ENCODE measurements at regions not wholly inside any gene's neighbourhood (a gene's known extent, or its start where the extent isn't known, plus 50 kb on each side); places are given as distances from the start of the nearest gene placed in this dataset.
"Not testable (repeated sequence)": the region's sequence is repeated elsewhere in the genome, so short reads cannot be mapped to it uniquely, and the experiment has no call there.

GRCh38 chr3:102732581-102732980, 297.8 kb downstream of the ZPLD1 start:
- H3K27ac Mint-ChIP-seq; H3K4me3 Mint-ChIP-seq; H3K4me1 Mint-ChIP-seq (ENCODE audit: low read depth in 2 of 2); H3K9me3 Mint-ChIP-seq; H3K27me3 Mint-ChIP-seq; ATAC-seq; H3K36me3 Mint-ChIP-seq; DNase-seq (ENCODE audit: low spot score): not testable (repeated sequence)

GRCh38 chr3:102733791-102734563, 299.2 kb downstream of the ZPLD1 start:
- DNase-seq (ENCODE audit: low spot score) (no peak), ATAC-seq (no peak)
- no peaks in the 10 kb centered on the region for H3K4me1 Mint-ChIP-seq (ENCODE audit: low read depth in 2 of 2)
- no peak overlapping the region for H3K27ac Mint-ChIP-seq
- H3K36me3 Mint-ChIP-seq: no peaks in the 10 kb centered on the region
- H3K9me3 Mint-ChIP-seq: no peaks in the 10 kb centered on the region
- H3K4me3 Mint-ChIP-seq: no peak overlapping the region
- no peaks in the 10 kb centered on the region for H3K27me3 Mint-ChIP-seq

- Mint-ChIP-seq H3K4me3 (no peak overlapping the region), H3K27me3 (no peaks in the 10 kb centered on the region), H3K4me1 (ENCODE audit: low read depth in 2 of 2) (no peaks in the 10 kb centered on the region), H3K9me3 (no peaks in the 10 kb centered on the region), H3K27ac (no peak overlapping the region), H3K36me3 (no peaks in the 10 kb centered on the region)
- ATAC-seq (no peak), DNase-seq (ENCODE audit: low spot score) (no peak)
Measured at GRCh38 chr3:102735311-102735710, 300.5 kb downstream of the ZPLD1 start.

- no peak overlapping the region for H3K4me3 Mint-ChIP-seq
- DNase-seq (ENCODE audit: low spot score) (no peak), ATAC-seq (no peak)
- H3K27ac Mint-ChIP-seq: no peak overlapping the region
- H3K36me3 Mint-ChIP-seq: no peaks in the 10 kb centered on the region
- no peaks in the 10 kb centered on the region for H3K27me3 Mint-ChIP-seq
- H3K9me3 Mint-ChIP-seq: no peaks in the 10 kb centered on the region
- H3K4me1 Mint-ChIP-seq (ENCODE audit: low read depth in 2 of 2): no peaks in the 10 kb centered on the region
Measured at GRCh38 chr3:102736288-102736974, 301.6 kb downstream of the ZPLD1 start.

DNA sequence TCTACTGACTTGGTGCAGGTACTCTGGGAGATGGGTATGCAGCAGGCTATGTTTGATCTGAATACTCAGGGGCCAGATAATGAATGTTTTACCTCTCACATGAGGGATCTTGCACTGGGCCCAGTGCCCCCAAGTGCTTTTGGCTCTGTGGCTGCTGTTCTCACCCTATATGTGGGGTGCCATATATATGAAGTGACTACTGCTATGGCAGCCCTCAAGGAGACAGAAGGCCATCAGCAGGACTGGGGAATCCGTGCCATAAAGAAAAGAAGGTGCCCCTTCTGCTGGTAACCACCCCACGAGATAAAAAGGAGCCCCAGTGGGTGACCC, 302.1 kb downstream of the ZPLD1 start:
- Mint-ChIP-seq H3K27ac (no peak overlapping the region), H3K9me3 (no peaks in the 10 kb centered on the region), H3K27me3 (no peaks in the 10 kb centered on the region), H3K4me3 (no peak overlapping the region), H3K4me1 (ENCODE audit: low read depth in 2 of 2) (no peaks in the 10 kb centered on the region), H3K36me3 (no peaks in the 10 kb centered on the region)
- DNase-seq (ENCODE audit: low spot score) (no peak), ATAC-seq (no peak)

- Mint-ChIP-seq H3K4me1 (ENCODE audit: low read depth in 2 of 2) (no peaks in the 10 kb centered on the region), H3K4me3 (no peak overlapping the region), H3K27me3 (no peaks in the 10 kb centered on the region), H3K9me3 (no peaks in the 10 kb centered on the region), H3K36me3 (no peaks in the 10 kb centered on the region), H3K27ac (no peak overlapping the region)
- ATAC-seq: no peak
- DNase-seq (ENCODE audit: low spot score): no peak
Measured at GRCh38 chr3:102737353-102737752, 302.5 kb downstream of the ZPLD1 start.

GRCh38 chr3:102741105-102741504, 306.3 kb downstream of the ZPLD1 start:
- Mint-ChIP-seq H3K4me3 (no peak overlapping the region), H3K27me3 (no peaks in the 10 kb centered on the region), H3K27ac (no peak overlapping the region), H3K9me3 (no peaks in the 10 kb centered on the region), H3K36me3 (no peaks in the 10 kb centered on the region), H3K4me1 (ENCODE audit: low read depth in 2 of 2) (no peaks in the 10 kb centered on the region)
- ATAC-seq: no peak
- no peak for DNase-seq (ENCODE audit: low spot score)

- no peak for DNase-seq (ENCODE audit: low spot score)
- Mint-ChIP-seq H3K9me3 (no peaks in the 10 kb centered on the region), H3K27ac (no peak overlapping the region), H3K4me3 (no peak overlapping the region), H3K27me3 (no peaks in the 10 kb centered on the region), H3K4me1 (ENCODE audit: low read depth in 2 of 2) (no peaks in the 10 kb centered on the region), H3K36me3 (no peaks in the 10 kb centered on the region)
- no peak for ATAC-seq
Measured at GRCh38 chr3:102741694-102742093, 306.9 kb downstream of the ZPLD1 start.

GRCh38 chr3:102745881-102746280, 311.1 kb downstream of the ZPLD1 start:
- Mint-ChIP-seq H3K27ac (no peak overlapping the region), H3K4me3 (no peak overlapping the region), H3K36me3 (no peaks in the 10 kb centered on the region), H3K4me1 (ENCODE audit: low read depth in 2 of 2) (no peaks in the 10 kb centered on the region), H3K27me3 (peaks cover 0 to 2% of the 10 kb centered on the region in 2 donors), H3K9me3 (peaks cover 2% of the 10 kb centered on the region)
- ATAC-seq: no peak
- DNase-seq (ENCODE audit: low spot score): no peak

GRCh38 chr3:102747611-102748010, 312.8 kb downstream of the ZPLD1 start:
- ATAC-seq (no peak), DNase-seq (ENCODE audit: low spot score) (no peak)
- Mint-ChIP-seq H3K9me3 (peaks cover 2% of the 10 kb centered on the region), H3K4me1 (ENCODE audit: low read depth in 2 of 2) (no peaks in the 10 kb centered on the region), H3K27ac (no peak overlapping the region), H3K36me3 (no peaks in the 10 kb centered on the region), H3K27me3 (peaks cover 0 to 2% of the 10 kb centered on the region in 2 donors), H3K4me3 (no peak overlapping the region)

GRCh38 chr3:102748646-102749045, 313.8 kb downstream of the ZPLD1 start:
- ATAC-seq (no peak), DNase-seq (ENCODE audit: low spot score) (no peak)
- H3K4me3 Mint-ChIP-seq: no peak overlapping the region
- peaks cover 2% of the 10 kb centered on the region for H3K9me3 Mint-ChIP-seq
- H3K27me3 Mint-ChIP-seq: peaks cover 0 to 2% of the 10 kb centered on the region in 2 donors
- no peak overlapping the region for H3K27ac Mint-ChIP-seq
- H3K4me1 Mint-ChIP-seq (ENCODE audit: low read depth in 2 of 2): no peaks in the 10 kb centered on the region
- no peaks in the 10 kb centered on the region for H3K36me3 Mint-ChIP-seq

DNA sequence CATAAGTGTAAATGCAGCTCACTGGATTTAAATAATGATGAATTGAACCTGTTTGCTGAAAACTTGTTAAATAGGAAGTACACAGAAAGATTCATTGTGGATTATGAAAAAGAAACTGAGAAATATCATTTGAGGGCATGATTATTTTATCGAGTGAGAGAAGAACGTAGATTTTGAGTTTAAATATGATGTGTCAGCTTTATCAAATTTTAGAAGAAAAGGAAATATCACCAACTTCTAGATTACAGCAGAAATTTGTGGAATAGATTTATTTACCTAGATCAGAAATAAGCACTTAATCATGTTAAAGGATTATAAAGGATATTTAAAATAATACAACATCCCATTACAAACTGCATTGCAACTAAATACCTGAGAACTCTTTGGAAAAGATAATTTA, 315.5 kb downstream of the ZPLD1 start:
- no peaks in the 10 kb centered on the region for H3K36me3 Mint-ChIP-seq
- peaks cover 0 to 2% of the 10 kb centered on the region in 2 donors for H3K27me3 Mint-ChIP-seq
- H3K9me3 Mint-ChIP-seq: peaks cover 2% of the 10 kb centered on the region
- no peak overlapping the region for H3K4me3 Mint-ChIP-seq
- ATAC-seq (no peak), DNase-seq (ENCODE audit: low spot score) (no peak)
- no peak overlapping the region for H3K27ac Mint-ChIP-seq
- no peaks in the 10 kb centered on the region for H3K4me1 Mint-ChIP-seq (ENCODE audit: low read depth in 2 of 2)

- no peak for ATAC-seq
- Mint-ChIP-seq H3K9me3 (no peaks in the 10 kb centered on the region), H3K36me3 (no peaks in the 10 kb centered on the region)
Measured at GRCh38 chr3:102753901-102754300, 319.1 kb downstream of the ZPLD1 start.

GRCh38 chr3:102756706-102757105, 321.9 kb downstream of the ZPLD1 start:
- Mint-ChIP-seq H3K9me3 (no peaks in the 10 kb centered on the region), H3K4me3 (no peak overlapping the region), H3K27ac (no peak overlapping the region), H3K36me3 (no peaks in the 10 kb centered on the region), H3K4me1 (ENCODE audit: low read depth in 2 of 2) (no peaks in the 10 kb centered on the region), H3K27me3 (no peaks in the 10 kb centered on the region)
- ATAC-seq: no peak
- no peak for DNase-seq (ENCODE audit: low spot score)

More at GRCh38 chr3:102753901-102754300, 319.1 kb downstream of the ZPLD1 start:
- Mint-ChIP-seq H3K27me3 (no peaks in the 10 kb centered on the region), H3K4me1 (ENCODE audit: low read depth in 2 of 2) (no peaks in the 10 kb centered on the region), H3K4me3 (no peak overlapping the region), H3K27ac (no peak overlapping the region)
- DNase-seq (ENCODE audit: low spot score): no peak
